ENCODE measurements at regions not wholly inside any gene's neighbourhood (a gene's known extent, or its start where the extent isn't known, plus 50 kb on each side); places are given as distances from the start of the nearest gene placed in this dataset.

GRCh38 chr5:4877579-4877978, 262.6 kb upstream of the ADAMTS16 start:
- Histone ChIP-seq H3K36me3 (ENCODE audit: insufficient read depth, low read length) (no peaks in the 10 kb centered on the region), H3K79me2 (ENCODE audit: control insufficient read depth, insufficient read depth, low read length, unreplicated experiment) (no peaks in the 10 kb centered on the region), H3K27me3 (ENCODE audit: insufficient read depth, low read length) (no peaks in the 10 kb centered on the region), H2AFZ (ENCODE audit: low read length, unreplicated experiment) (no peak overlapping the region), H3K4me1 (ENCODE audit: control insufficient read depth, insufficient read depth, low read length, unreplicated experiment) (no peaks in the 10 kb centered on the region), H3K4me3 (ENCODE audit: low read depth, low read length) (no peak overlapping the region), H3K27ac (ENCODE audit: low read depth, low read length) (no peak overlapping the region)

GRCh38 chr5:4879075-4879474, 261.1 kb upstream of the ADAMTS16 start:
- Histone ChIP-seq H3K79me2 (ENCODE audit: control insufficient read depth, insufficient read depth, low read length, unreplicated experiment) (no peaks in the 10 kb centered on the region), H3K27ac (ENCODE audit: low read depth, low read length) (no peak overlapping the region), H3K36me3 (ENCODE audit: insufficient read depth, low read length) (no peaks in the 10 kb centered on the region), H3K4me3 (ENCODE audit: low read depth, low read length) (no peak overlapping the region), H3K4me1 (ENCODE audit: control insufficient read depth, insufficient read depth, low read length, unreplicated experiment) (no peaks in the 10 kb centered on the region), H3K27me3 (ENCODE audit: insufficient read depth, low read length) (no peaks in the 10 kb centered on the region), H2AFZ (ENCODE audit: low read length, unreplicated experiment) (no peak overlapping the region)

GRCh38 chr5:4879693-4880303, 260.3 kb upstream of the ADAMTS16 start:
- no peaks in the 10 kb centered on the region for H3K4me1 ChIP-seq (ENCODE audit: control insufficient read depth, insufficient read depth, low read length, unreplicated experiment)
- H3K27ac ChIP-seq (ENCODE audit: low read depth, low read length): no peak overlapping the region

GRCh38 chr5:4880304-4880741, 259.8 kb upstream of the ADAMTS16 start:
- Histone ChIP-seq H3K27ac (ENCODE audit: low read depth, low read length) (no peak overlapping the region), H3K79me2 (ENCODE audit: control insufficient read depth, insufficient read depth, low read length, unreplicated experiment) (no peaks in the 10 kb centered on the region), H2AFZ (ENCODE audit: low read length, unreplicated experiment) (no peak overlapping the region), H3K4me1 (ENCODE audit: control insufficient read depth, insufficient read depth, low read length, unreplicated experiment) (no peaks in the 10 kb centered on the region), H3K27me3 (ENCODE audit: insufficient read depth, low read length) (no peaks in the 10 kb centered on the region), H3K36me3 (ENCODE audit: insufficient read depth, low read length) (no peaks in the 10 kb centered on the region), H3K4me3 (ENCODE audit: low read depth, low read length) (no peak overlapping the region)

More at GRCh38 chr5:4879693-4880303, 260.3 kb upstream of the ADAMTS16 start:
- no peaks in the 10 kb centered on the region for H3K27me3 ChIP-seq (ENCODE audit: insufficient read depth, low read length)
- no peak overlapping the region for H3K4me3 ChIP-seq (ENCODE audit: low read depth, low read length)
- H3K36me3 ChIP-seq (ENCODE audit: insufficient read depth, low read length): no peaks in the 10 kb centered on the region
- no peak overlapping the region for H2AFZ ChIP-seq (ENCODE audit: low read length, unreplicated experiment)
- no peaks in the 10 kb centered on the region for H3K79me2 ChIP-seq (ENCODE audit: control insufficient read depth, insufficient read depth, low read length, unreplicated experiment)

GRCh38 chr5:4881366-4882002, 258.6 kb upstream of the ADAMTS16 start:
- Histone ChIP-seq H3K4me1 (ENCODE audit: control insufficient read depth, insufficient read depth, low read length, unreplicated experiment) (no peaks in the 10 kb centered on the region), H3K36me3 (ENCODE audit: insufficient read depth, low read length) (no peaks in the 10 kb centered on the region), H3K27ac (ENCODE audit: low read depth, low read length) (no peak overlapping the region), H3K79me2 (ENCODE audit: control insufficient read depth, insufficient read depth, low read length, unreplicated experiment) (no peaks in the 10 kb centered on the region), H3K27me3 (ENCODE audit: insufficient read depth, low read length) (no peaks in the 10 kb centered on the region), H3K4me3 (ENCODE audit: low read depth, low read length) (no peak overlapping the region), H2AFZ (ENCODE audit: low read length, unreplicated experiment) (no peak overlapping the region)

- Histone ChIP-seq H3K27me3 (ENCODE audit: insufficient read depth, low read length) (no peaks in the 10 kb centered on the region), H3K36me3 (ENCODE audit: insufficient read depth, low read length) (no peaks in the 10 kb centered on the region), H3K79me2 (ENCODE audit: control insufficient read depth, insufficient read depth, low read length, unreplicated experiment) (no peaks in the 10 kb centered on the region), H3K4me1 (ENCODE audit: control insufficient read depth, insufficient read depth, low read length, unreplicated experiment) (no peaks in the 10 kb centered on the region), H3K4me3 (ENCODE audit: low read depth, low read length) (no peak overlapping the region), H3K27ac (ENCODE audit: low read depth, low read length) (no peak overlapping the region), H2AFZ (ENCODE audit: low read length, unreplicated experiment) (no peak overlapping the region)
Measured at GRCh38 chr5:4882186-4882585, 257.9 kb upstream of the ADAMTS16 start.

- H3K27me3 ChIP-seq (ENCODE audit: insufficient read depth, low read length): no peaks in the 10 kb centered on the region
- no peak overlapping the region for H3K27ac ChIP-seq (ENCODE audit: low read depth, low read length)
- no peaks in the 10 kb centered on the region for H3K36me3 ChIP-seq (ENCODE audit: insufficient read depth, low read length)
- H3K4me1 ChIP-seq (ENCODE audit: control insufficient read depth, insufficient read depth, low read length, unreplicated experiment): no peaks in the 10 kb centered on the region
- H2AFZ ChIP-seq (ENCODE audit: low read length, unreplicated experiment): no peak overlapping the region
- no peak overlapping the region for H3K4me3 ChIP-seq (ENCODE audit: low read depth, low read length)
- H3K79me2 ChIP-seq (ENCODE audit: control insufficient read depth, insufficient read depth, low read length, unreplicated experiment): no peaks in the 10 kb centered on the region
Measured at GRCh38 chr5:4883360-4883759, 256.8 kb upstream of the ADAMTS16 start.

GRCh38 chr5:4893063-4893744, 246.9 kb upstream of the ADAMTS16 start:
- H3K4me3 ChIP-seq (ENCODE audit: low read depth, low read length): no peak overlapping the region

GRCh38 chr5:4896328-4896727, 243.8 kb upstream of the ADAMTS16 start:
- Histone ChIP-seq H3K27ac (ENCODE audit: low read depth, low read length) (no peak overlapping the region), H3K4me3 (ENCODE audit: low read depth, low read length) (no peak overlapping the region), H2AFZ (ENCODE audit: low read length, unreplicated experiment) (no peak overlapping the region), H3K27me3 (ENCODE audit: insufficient read depth, low read length) (no peaks in the 10 kb centered on the region), H3K36me3 (ENCODE audit: insufficient read depth, low read length) (no peaks in the 10 kb centered on the region), H3K79me2 (ENCODE audit: control insufficient read depth, insufficient read depth, low read length, unreplicated experiment) (no peaks in the 10 kb centered on the region), H3K4me1 (ENCODE audit: control insufficient read depth, insufficient read depth, low read length, unreplicated experiment) (no peaks in the 10 kb centered on the region)

More at GRCh38 chr5:4893063-4893744, 246.9 kb upstream of the ADAMTS16 start:
- Histone ChIP-seq H3K27ac (ENCODE audit: low read depth, low read length) (no peak overlapping the region), H3K36me3 (ENCODE audit: insufficient read depth, low read length) (no peaks in the 10 kb centered on the region), H3K4me1 (ENCODE audit: control insufficient read depth, insufficient read depth, low read length, unreplicated experiment) (no peaks in the 10 kb centered on the region), H3K27me3 (ENCODE audit: insufficient read depth, low read length) (no peaks in the 10 kb centered on the region), H2AFZ (ENCODE audit: low read length, unreplicated experiment) (no peak overlapping the region), H3K79me2 (ENCODE audit: control insufficient read depth, insufficient read depth, low read length, unreplicated experiment) (no peaks in the 10 kb centered on the region)

GRCh38 chr5:4901305-4901811, 238.8 kb upstream of the ADAMTS16 start:
- Histone ChIP-seq H3K27ac (ENCODE audit: low read depth, low read length) (no peak overlapping the region), H2AFZ (ENCODE audit: low read length, unreplicated experiment) (no peak overlapping the region), H3K4me3 (ENCODE audit: low read depth, low read length) (no peak overlapping the region), H3K4me1 (ENCODE audit: control insufficient read depth, insufficient read depth, low read length, unreplicated experiment) (no peaks in the 10 kb centered on the region), H3K79me2 (ENCODE audit: control insufficient read depth, insufficient read depth, low read length, unreplicated experiment) (no peaks in the 10 kb centered on the region), H3K36me3 (ENCODE audit: insufficient read depth, low read length) (no peaks in the 10 kb centered on the region), H3K27me3 (ENCODE audit: insufficient read depth, low read length) (no peaks in the 10 kb centered on the region)

All from ACC112 (cell line).